NCI-H526 (cell line): ENCODE measurements at regions not wholly inside any gene's neighbourhood (a gene's known extent, or its start where the extent isn't known, plus 50 kb on each side); places are given as distances from the start of the nearest gene placed in this dataset.
A peak's percentile ranks its signal among the peaks of the same experiment; 100 is the strongest.

ENCODE experiments used
- DNase-seq, 2 experiments: peaks; one replicate each; lab custom pipeline; 2025; lab: John Stamatoyannopoulos, UW

- DNase-seq: no peak
Measured at GRCh38 chr21:16752475-16752857, 760.4 kb upstream of the CXADR start.

GRCh38 chr21:16755061-16755460 is 757.8 kb upstream of the CXADR start:
- no peak for DNase-seq

DNA sequence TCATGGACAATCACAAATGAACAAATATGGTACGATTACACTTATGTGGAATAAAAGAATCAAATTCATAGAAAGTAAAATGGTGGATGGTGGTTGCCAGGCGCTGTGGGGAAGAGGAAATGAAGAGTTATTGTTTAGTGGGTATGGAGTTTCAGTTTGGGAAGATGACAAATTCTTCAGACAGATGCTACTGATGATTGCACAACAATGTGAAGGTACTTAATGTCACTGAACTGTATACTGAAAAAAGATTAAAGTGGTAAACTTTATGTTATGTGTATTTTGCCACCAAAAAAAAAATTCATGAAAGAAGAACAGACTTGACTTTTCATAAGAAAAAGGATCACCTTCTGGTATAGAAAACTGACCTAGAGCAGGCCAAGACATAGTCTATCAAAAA is 745.6 kb upstream of the CXADR start:
- no peak for DNase-seq

- DNase-seq: no peak
Measured at GRCh38 chr21:16768096-16768495, 744.7 kb upstream of the CXADR start.

- no peak for DNase-seq
Measured at GRCh38 chr21:16770266-16770665, 742.6 kb upstream of the CXADR start.

DNA sequence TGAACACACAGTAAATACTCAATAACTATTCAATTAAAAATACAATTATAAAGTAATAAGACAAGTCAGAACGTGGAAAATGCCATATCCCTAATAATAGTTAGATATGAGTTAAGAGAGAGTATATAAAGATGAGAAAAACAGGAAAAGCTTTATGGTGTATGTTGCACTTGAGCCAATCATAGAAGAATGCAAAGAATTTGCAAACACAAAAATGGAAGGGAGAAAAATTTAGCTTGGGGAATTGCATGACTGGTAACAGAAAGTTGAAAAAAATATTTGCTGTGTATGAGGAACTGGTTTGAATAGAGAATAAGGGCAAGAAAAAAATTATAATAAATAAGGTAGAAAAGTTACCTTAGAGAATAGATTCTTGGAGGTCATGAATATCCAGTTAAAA is 739.6 kb upstream of the CXADR start:
- DNase-seq: no peak

DNA sequence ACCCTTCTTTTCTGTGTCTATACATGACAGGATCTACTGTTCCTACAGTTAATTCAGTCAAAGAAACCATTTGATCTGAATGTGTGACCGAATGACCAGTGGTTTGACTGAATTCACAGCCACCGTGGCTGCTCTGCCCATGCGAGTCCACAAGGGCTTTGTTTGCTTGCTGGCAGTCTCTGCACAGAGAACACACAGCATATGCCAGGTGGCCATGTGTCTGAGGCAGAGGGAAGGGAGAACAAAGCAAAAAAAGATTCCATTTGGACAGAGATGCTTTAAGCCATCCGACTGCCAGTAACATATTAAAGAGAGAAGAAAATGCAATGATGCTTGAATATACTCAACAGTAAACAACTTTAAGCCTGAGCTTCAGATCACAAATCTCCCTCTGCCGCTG is 737.8 kb upstream of the CXADR start:
- no peak for DNase-seq

DNA sequence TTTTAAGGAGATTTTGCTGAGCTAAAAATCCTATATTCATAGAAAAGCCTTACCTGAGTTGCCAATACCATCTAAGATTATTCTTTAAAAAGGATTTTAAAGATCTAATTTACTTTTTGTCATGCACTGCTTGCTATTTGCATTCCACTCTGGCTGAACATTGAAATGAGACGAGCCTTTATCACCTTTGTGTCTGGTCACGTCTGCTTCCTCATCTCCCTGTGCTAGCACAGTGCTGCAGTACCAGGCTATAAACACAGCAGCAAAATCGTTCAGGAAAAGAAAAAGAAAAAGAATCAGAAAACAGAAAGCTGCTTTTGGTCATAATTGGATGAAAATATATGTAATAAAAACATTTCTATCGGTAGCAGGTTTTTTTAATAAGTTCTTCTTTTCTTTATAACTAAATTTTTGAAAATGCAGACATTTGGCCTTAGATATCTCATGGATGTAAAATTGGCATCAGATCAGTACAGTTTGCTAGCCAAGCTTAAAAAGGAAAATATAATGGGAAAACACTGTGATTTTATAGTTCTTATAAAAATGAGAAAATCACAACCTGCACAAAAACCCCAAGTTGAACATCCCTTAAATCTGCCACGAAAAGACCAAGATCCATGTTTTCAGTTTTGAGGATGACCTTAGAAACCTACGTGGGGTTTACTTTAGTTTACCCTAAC is 735.7 kb upstream of the CXADR start:
- peak; percentile 70 to 81 for DNase-seq

DNA sequence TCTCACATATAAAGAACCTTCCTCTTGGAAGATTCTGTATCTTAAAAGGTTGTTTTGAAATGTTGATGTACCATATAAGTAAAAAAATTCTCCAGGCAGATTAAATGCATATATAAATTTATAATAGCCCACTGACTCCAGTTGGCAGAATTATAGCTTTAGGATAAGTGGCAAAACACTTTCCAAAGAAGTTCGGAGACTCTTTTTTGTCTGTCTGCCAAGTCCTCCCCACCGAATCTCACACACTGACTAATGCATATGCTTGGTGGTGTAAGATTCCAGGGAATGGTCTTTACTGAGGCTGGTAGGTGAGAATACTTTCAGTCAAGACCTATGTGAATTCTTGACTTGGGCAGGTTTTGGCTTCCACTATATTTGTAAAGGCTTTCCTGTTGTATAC is 724.3 kb upstream of the CXADR start:
- DNase-seq: no peak

GRCh38 chr21:16789636-16790035 is 723.2 kb upstream of the CXADR start:
- no peak for DNase-seq

- no peak for DNase-seq
Measured at GRCh38 chr21:16792101-16792500, 720.7 kb upstream of the CXADR start.

- DNase-seq: no peak
Measured at GRCh38 chr21:16794950-16795349, 717.9 kb upstream of the CXADR start.

DNA sequence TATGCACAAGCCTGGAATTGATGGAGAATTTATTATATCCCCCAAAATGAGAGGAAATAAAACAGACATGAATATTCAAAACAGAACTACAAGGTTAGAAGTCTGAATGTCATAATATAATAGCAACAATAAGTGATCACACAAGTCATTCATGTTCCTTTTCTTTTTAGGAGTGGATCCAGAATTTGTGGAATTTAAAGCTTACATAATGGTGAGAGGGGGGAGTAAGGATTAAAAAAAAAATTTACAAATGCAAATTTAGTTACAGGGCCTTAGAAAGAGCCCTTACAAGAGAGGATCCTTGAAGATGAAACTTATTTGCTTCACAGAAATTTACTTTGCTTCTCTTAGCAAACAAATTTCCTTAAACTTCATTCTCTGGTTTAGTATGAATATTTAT is 716.1 kb upstream of the CXADR start:
- DNase-seq: no peak

DNA sequence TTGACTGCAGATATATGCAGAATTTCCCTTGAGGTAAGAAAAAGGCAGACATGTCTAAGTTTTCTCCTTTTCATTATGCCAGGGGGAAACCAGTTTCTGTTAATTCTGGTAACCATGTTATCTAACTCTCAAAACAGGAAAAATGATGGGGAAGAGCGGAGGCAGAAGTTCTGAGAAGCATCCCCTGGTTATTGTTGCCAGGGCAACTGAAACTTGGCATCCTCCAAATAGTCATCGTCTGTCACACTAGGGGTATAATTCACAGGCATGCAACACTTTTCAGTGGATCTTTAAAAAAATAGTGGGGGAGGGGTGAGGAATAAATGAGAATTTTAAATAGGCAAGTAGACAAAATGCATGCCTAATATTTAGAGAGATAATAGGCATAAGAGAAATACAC is 715.3 kb upstream of the CXADR start:
- DNase-seq: no peak

DNA sequence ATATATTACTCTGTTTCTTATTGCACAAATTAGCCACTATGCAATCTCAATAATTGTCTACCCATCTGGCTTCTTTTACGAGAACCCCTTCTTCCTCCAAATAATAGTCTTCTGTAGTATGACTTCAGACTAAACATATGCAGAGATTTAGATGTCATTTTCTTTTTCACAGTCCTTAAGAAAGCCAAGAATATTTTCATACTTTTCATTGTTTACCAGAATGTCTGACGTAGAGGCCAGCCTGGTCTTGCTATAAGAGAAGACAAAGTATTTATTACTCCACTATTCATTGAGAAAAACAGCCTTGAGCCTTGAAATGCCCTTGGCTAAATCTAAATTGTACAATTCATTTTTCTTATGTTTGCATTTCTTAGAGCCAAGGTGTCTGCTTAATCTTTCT is 714.9 kb upstream of the CXADR start:
- DNase-seq: no peak

- no peak for DNase-seq
Measured at GRCh38 chr21:16800536-16801275, 712.1 kb upstream of the CXADR start.

GRCh38 chr21:16811011-16811410 is 701.8 kb upstream of the CXADR start:
- DNase-seq: no peak

- no peak for DNase-seq
Measured at GRCh38 chr21:16811970-16812369, 700.9 kb upstream of the CXADR start.

GRCh38 chr21:16815243-16815642 is 697.6 kb upstream of the CXADR start:
- DNase-seq: peak in 1 of 2 experiments; percentile 7

DNA sequence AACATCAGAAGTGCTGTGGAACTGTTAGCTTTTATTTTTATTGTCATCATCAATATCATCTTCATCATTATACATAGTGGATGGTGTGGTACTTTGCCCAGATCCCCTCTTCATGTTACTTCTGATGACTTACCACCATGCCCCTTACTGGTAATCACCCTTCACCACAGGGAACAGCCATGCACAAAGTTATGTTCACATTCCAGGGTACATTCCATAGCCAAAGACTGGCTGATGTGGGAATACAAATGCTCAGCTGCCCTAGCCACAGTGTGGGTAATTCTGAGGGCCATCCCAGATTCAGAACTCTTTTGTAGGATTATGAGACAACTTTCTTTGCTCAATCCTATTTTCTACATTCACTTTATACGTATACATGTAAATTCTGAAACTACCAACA is 691.3 kb upstream of the CXADR start:
- DNase-seq: no peak

GRCh38 chr21:16829532-16829931 is 683.3 kb upstream of the CXADR start:
- DNase-seq: no peak

DNA sequence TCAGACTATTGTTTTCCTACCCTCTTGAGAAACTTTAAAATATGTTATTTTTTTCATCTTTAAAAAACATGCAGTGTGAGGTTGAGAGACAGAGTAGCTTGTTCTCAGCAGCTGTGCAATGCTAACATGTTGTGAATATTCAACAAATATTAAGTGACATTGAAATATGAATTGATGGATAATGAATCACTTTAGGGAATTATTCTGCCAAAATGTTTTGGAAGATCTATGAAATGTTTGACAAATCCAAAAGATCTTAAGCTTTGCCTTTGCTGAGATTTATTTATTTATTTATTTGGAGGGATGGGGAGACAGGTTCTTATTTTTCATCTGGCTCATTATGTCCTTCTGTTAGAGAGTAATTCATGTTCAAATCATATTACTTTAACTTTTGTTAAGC is 680.1 kb upstream of the CXADR start:
- no peak for DNase-seq

DNA sequence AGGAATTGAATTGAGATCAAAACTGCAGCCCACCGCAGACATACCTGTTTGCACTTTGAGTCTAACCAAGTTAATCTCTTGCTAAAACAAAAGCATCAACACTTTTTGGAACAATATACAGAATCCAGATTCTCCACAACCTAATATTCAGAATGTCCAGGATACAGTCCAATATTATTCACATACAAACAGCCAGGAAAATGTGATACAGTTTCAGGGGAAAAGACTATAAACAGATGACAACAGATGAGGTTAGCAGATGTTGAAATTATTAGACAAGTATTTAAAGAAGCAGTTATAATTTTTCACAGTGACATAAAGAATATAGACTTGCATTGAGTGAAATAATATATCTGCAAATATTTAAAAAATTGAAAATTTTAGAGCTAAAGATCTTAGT is 678.1 kb upstream of the CXADR start:
- DNase-seq: no peak

DNA sequence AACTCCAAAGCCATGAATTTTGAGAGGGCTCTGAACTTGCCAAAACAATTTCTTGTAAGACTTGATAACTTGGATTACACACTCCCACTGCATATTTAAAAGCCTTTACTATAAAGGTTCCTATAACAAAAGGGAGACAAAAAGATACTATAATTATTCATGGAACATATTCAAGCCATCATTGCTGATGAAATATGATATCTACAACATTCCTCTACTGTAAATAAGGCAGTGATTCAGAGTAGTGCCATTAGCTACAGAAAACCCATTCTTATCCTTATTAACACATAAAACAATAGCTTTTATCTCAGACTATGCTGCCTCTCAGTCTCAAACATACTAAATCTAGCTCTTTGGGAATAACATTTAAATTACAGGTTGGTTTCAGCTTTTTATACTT is 675.5 kb upstream of the CXADR start:
- DNase-seq: no peak
